Nephron progenitor cell (in vitro differentiated cells): ENCODE measurements at regions not wholly inside any gene's neighbourhood (a gene's known extent, or its start where the extent isn't known, plus 50 kb on each side); places are given as distances from the start of the nearest gene placed in this dataset.

Experiments used
- DNase-seq: peaks from one replicate; pipeline ENCODE4 v3.0.0; 2021
- H3K27ac Mint-ChIP-seq: 2 replicates; pipeline ENCODE4 v1.8.0; 2021; ENCODE audit warnings: mild to moderate bottlenecking, moderate library complexity, mixed read lengths
- H3K27me3 Mint-ChIP-seq: 2 replicates; pipeline ENCODE4 v1.8.0; 2021; ENCODE audit warnings: mild to moderate bottlenecking, low read depth, mixed read lengths; ENCODE audit not compliant: poor library complexity
- H3K36me3 Mint-ChIP-seq: 2 replicates; pipeline ENCODE4 v1.8.0; 2021; ENCODE audit warnings: low read depth, mixed read lengths
- H3K4me1 Mint-ChIP-seq: 2 replicates; pipeline ENCODE4 v1.8.0; 2021; ENCODE audit warnings: mixed read lengths
- H3K4me3 Mint-ChIP-seq: 2 replicates; pipeline ENCODE4 v1.8.0; 2021; ENCODE audit warnings: mild to moderate bottlenecking, moderate library complexity, mixed read lengths
- H3K9me3 Mint-ChIP-seq: 2 replicates; pipeline ENCODE4 v1.8.0; 2021; ENCODE audit warnings: mild to moderate bottlenecking, moderate library complexity, mixed read lengths
- CTCF ChIP-seq: fragments of 200-600 bp; sonication (generic); IDR thresholded peaks from 2 replicates; pipeline ENCODE4 v1.5.0; 2021; ENCODE audit warnings: antibody characterized with exemption

GRCh38 chr5:136420168-136420898 lies 55.0 kb upstream of the TRPC7 start:
- no peaks in the 10 kb centered on the region for H3K36me3 Mint-ChIP-seq
- peaks cover 67% of the 10 kb centered on the region for H3K27me3 Mint-ChIP-seq
- TF ChIP-seq CTCF, result no peak
- peak; percentile 66 for DNase-seq
- H3K4me3 Mint-ChIP-seq, result peak overlapping the region; percentile 23
- H3K9me3 Mint-ChIP-seq, result no peaks in the 10 kb centered on the region
- no peak overlapping the region for H3K27ac Mint-ChIP-seq
- peaks cover 38% of the 10 kb centered on the region for H3K4me1 Mint-ChIP-seq

GRCh38 chr5:136418301-136418700 lies 53.0 kb upstream of the TRPC7 start:
- no peak for TF ChIP-seq CTCF
- no peak for DNase-seq
- Mint-ChIP-seq H3K27ac (no peak overlapping the region), H3K4me3 (no peak overlapping the region), H3K36me3 (no peaks in the 10 kb centered on the region), H3K9me3 (no peaks in the 10 kb centered on the region), H3K4me1 (peaks cover 38% of the 10 kb centered on the region), H3K27me3 (peaks cover 66% of the 10 kb centered on the region)
